NCI-H82 treated with DMSO at 0.1 percent for 48 hours (cell line): ENCODE measurements at regions not wholly inside any gene's neighbourhood (a gene's known extent, or its start where the extent isn't known, plus 50 kb on each side); places are given as distances from the start of the nearest gene placed in this dataset.

Experiments
- DNase-seq: peaks from one replicate; lab custom pipeline; 2025; ENCODE audit not compliant: unreplicated experiment; lab: John Stamatoyannopoulos, UW

DNA sequence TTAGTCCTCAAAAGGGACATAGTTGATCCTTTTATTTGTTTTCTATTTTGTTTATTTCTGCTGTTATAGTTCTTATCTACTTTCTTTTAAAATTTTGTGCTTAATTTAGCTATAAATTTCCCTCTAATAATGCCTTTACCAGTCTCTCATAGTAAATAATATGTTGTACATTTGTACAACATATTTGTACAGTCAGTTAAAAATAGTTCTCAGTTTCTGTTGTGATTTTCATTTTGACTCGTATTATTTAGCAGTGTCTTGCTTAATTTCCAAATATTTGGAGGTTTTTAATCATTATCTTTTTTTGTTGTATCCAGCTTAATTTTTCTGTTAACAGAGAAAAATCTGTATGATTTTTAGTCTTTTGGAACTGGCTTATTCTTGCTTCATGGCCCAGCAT is 443.6 kb upstream of the TRIB2 start:
- no peak for DNase-seq

DNA sequence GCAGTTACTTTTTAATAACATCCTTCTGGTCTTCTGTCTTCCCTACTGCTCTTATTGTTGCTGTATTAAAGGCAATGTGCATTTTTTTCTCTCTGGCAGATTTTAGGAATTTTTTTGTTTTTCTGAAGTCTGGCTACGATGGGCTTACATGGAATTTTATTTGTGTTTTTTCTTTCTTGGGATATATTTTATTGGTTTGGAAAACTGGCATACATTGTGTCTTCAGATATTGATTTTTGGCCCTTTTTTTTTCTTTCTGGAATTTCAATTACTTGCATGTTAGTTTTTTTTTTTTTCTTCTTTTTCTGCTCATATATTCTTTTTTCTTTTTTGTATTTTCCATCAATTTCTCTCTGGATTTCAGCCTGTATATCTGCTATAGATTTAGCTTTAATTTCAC is 442.1 kb upstream of the TRIB2 start:
- DNase-seq: no peak

GRCh38 chr2:12277241-12278034 is 439.3 kb upstream of the TRIB2 start:
- no peak for DNase-seq

GRCh38 chr2:12278217-12278750 is 438.5 kb upstream of the TRIB2 start:
- DNase-seq: no peak

- DNase-seq: no peak
Measured at GRCh38 chr2:12282780-12283695, 433.7 kb upstream of the TRIB2 start.

DNA sequence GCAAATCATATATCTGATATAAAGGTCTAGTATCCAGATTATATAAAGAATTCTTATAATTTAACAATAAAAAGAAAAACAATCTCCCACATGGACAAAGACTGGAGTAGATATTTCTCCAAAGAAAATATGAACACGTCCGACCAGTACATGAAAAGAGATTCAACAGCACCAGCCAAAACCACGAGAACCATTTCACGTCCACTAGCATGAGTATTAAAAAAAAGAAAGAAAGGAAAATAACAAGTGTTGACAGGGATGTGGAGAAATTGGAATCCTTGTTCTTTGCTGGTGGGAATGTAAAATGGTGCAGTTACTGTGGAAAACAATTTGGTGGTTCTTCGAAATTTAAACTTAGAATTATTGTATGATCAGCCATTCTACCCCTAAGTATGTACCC is 432.7 kb upstream of the TRIB2 start:
- DNase-seq: no peak

DNA sequence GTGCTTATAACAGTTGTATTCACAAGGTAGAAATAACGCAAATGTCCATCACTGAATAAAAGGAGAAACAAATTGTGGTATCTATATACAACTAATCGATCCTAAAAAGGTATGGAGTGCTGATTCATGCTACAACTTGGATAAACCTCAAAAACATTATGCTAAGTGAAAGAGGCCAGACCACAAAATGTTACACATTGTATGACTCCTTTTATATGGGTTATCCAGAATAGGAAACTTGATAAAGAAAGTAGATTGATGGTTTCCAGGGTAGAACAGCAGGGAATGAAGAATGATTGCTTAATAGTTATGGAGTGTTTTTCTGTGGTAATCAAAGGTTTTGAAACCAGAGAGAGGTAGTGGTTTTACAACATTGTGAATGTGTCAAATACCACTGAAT is 432.2 kb upstream of the TRIB2 start:
- DNase-seq: no peak

DNA sequence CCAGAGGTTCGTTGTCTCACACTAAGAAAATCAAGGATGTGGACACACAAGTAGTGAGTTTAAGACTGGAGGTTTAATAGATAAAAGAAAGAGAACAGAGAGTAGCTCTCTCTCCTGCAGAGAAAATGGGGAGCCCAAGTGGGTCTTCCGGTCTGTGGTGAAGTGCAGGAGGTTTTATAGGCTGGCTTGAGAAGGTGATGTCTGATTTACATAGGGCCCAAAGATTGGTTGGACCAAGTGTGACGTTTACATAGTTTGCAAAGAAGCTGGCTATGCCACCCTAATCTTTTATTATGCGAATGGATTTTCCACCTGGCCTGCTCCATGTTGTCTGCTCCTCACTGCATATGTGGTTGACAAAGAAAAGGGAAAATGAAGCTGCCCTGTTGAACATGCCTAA is 430.4 kb upstream of the TRIB2 start:
- no peak for DNase-seq

DNA sequence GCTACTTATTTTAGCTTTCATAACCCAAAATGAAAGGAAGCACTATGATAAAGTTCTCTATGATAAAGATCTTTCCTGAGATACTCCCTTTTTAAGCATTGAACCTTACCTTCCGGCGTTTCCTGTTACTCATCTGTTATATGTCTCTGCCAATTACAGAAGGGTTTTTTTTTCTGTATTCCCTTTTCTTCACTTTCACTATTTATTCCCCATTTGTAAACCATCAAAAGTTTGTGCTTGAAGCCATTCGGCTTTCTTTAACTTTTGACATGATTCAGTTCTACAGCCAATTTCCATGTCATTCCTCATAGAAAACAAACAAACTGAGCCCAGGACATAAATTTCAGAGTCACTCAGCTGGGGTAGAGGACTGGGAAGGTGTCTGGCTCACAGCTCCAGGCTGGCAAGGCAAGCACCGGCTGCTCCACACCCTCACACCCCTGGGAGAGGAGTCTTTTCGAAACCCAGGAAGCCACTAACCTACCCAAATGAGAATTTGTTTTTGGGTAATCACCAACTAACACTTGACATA is 429.4 kb upstream of the TRIB2 start:
- DNase-seq: no peak

DNA sequence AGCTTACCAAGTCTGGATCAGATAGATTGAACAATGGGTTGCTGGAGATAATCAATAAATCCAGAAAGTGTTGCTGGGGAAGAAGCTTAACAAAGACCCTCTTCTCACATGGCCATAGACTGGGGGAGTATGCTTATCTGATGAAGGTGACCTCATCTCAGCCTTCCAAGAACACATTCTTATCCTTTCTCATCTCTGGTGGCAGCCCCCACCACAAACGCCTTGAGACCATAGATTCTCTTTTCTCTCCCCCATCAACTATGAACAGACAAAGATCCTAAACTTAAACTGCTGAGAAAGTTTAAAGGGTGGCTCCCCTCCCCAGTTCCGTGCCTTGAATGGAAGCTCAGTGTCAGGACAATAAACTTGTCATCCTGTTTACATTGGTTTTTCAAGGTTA is 428.7 kb upstream of the TRIB2 start:
- no peak for DNase-seq

DNA sequence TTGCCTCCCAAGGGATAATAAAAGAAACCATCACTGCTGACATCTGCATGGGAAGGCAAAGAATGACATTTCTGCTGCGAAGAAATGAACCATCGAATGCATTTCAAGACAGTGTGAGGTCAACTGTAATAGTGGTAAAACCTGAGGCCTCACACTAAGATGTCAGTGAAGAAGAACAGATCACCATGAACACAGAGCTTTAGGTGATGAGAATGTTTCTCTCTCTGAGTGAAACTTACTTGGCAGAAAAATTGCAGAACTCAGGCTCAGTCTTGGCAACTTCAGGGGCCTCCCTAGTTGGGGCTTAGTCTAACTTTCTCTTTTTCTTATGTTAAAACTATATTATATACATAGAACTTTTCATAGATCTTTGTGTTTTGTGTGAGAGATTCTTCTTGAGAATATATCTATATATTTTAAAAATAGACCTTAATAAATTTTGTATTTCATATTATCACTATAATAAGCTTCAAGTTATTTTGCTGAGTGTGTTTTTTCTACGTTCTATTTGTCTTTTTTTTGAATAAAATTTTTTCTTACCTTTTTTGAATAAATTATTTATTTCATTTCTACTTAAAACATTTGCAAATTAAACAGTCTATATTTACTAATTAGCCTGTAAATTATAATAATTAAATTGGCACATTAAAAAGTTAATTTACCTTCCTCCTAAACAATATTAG is 427.5 kb upstream of the TRIB2 start:
- no peak for DNase-seq

DNA sequence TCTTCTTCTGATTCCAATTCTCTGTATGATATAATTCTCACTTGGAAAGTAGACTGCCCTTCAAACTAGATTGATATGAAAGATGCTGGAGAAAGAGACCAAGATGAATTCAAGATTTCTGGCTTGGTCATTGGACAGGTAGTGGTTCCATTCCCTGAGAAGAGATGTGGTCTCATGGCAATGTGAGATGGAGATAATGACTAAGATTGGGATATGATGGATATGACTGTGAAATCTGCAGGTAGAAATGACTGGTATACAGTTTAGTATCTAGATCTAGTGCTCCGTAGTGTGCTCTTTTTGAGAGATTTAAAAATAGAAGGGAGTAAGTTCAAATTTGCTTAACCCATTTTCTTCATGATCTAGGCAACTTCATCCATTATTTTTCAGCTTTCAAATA is 425.4 kb upstream of the TRIB2 start:
- DNase-seq: no peak

DNA sequence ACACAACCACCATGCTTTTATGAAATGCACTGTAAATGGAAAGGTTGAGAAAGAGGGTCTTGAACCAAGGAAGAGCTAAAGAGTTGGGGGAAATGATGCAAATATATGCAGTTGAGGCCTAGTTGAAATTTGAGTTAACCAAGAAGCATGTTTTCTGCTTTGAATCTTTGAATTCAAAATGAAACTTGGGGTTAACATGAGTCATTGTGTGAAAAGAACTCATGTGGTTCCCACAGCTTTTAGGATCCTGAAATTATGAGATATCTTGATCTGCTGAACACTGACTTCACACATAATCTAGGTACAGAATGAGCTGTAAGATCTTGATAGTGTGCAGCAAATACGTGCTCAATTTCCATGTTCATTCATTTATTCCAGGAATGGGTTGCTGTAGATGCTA is 422.9 kb upstream of the TRIB2 start:
- DNase-seq: no peak

- DNase-seq: no peak
Measured at GRCh38 chr2:12295856-12296519, 420.7 kb upstream of the TRIB2 start.

DNA sequence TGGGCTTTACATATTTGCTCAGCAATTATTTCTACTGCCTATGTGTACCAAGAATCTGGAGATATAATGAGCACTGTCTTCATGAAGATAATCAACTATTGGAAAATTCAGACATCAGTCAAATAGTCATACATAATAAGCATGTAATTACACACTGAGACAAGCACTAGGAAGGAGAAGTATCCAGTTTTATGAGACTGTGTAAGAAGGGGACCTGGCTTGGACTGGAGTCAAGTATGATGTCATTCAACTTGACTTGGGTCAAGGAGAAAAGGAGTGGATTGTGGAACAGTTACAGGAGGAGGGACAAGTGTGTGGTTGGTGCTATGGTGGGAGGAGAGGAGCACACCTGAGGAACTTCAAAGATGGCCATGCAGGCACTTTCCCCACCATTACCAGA is 419.8 kb upstream of the TRIB2 start:
- DNase-seq: no peak

DNA sequence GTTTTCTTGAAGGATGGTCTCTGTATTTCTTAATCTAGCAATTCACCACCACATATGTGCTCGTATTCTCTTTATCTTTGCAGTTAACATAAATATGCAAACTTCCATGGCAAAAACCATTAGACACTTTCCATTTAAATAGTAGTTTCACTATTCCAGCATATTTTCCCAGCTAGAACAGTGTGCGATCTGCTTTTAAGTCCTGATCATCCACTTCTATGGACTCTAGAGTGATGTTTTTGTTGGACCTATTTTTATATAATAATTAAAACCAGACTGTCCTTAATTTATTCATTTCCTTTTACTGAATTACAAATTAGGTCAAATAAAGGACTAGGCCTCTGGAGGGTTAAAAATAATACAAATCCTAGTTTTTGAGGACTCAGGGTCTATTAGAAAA is 418.4 kb upstream of the TRIB2 start:
- no peak for DNase-seq

DNA sequence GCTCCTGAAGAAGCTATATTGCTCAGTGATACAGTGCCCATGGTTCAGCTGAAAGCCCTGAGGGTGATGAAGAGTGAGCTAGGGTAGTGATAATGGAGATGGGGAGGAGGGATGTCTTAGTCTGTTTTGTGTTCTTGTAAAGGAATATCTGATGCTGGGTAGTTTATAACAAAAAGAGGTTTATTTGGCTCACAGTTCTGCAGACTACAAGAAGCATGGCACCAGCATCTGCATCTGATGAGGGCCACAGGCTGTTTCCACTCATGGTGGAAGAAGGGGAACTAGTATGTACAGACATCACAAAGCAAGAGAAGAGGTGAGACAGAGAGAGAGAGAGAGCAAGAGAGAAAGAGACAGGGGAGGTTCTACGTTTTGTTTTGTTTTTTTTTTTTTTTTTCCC is 417.3 kb upstream of the TRIB2 start:
- no peak for DNase-seq

- no peak for DNase-seq
Measured at GRCh38 chr2:12300019-12300602, 416.6 kb upstream of the TRIB2 start.

GRCh38 chr2:12300927-12301326 is 415.8 kb upstream of the TRIB2 start:
- no peak for DNase-seq

DNA sequence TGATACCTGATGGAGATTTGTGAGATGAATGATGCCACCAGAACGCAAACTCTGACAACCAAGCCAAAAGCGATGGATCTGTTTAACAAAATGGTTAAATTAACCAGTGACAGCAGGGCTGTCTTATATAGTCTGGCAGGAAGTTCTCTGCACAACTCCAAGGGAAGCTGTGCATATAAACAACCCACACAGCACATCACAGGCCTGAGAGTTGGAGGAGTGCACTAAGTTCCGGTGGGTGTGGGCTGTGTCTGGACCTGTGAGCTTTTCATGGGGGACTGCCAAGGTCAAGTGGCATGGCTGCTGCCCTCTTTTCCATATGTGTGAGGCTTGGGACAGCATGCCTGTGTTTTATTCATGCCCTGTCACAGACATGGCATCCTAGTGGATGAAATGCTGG is 414.6 kb upstream of the TRIB2 start:
- no peak for DNase-seq
